DND-41 (cell line): ENCODE measurements at regions not wholly inside any gene's neighbourhood (a gene's known extent, or its start where the extent isn't known, plus 50 kb on each side); places are given as distances from the start of the nearest gene placed in this dataset.

Experiments used
- ATAC-seq: fragments of 200-7000 bp; cut with Tn5 transposase; 3 replicates; pipeline ENCODE4 v1.9.1; 2021; ENCODE audit warnings: low read depth; ENCODE audit not compliant: insufficient read depth
- DNase-seq: peaks from one replicate; pipeline ENCODE4 v3.0.0-alpha.2; 2020
- H2AFZ ChIP-seq: 2 replicates; pipeline ENCODE4 v1.6.0; 2012; ENCODE audit warnings: low read depth, low read length
- H3K27ac ChIP-seq: 2 replicates; pipeline ENCODE4 v1.5.1; 2012; ENCODE audit warnings: low read length, inconsistent platforms
- H3K27me3 ChIP-seq: fragments of 200-600 bp; sonication (generic); 2 replicates; pipeline ENCODE4 v1.6.0; 2012; ENCODE audit warnings: low read length, mild to moderate bottlenecking, inconsistent platforms; ENCODE audit not compliant: insufficient read depth, poor library complexity
- H3K36me3 ChIP-seq: 2 replicates; pipeline ENCODE4 v1.5.1; 2012; ENCODE audit warnings: low read length, inconsistent platforms; ENCODE audit not compliant: insufficient read depth
- H3K4me1 ChIP-seq: 2 replicates; pipeline ENCODE4 v1.5.1; 2012; ENCODE audit warnings: mild to moderate bottlenecking, low read length; ENCODE audit not compliant: insufficient read depth
- H3K4me2 ChIP-seq: 2 replicates; pipeline ENCODE4 v1.6.0; 2012; ENCODE audit warnings: mild to moderate bottlenecking, moderate library complexity, low read length, inconsistent platforms; ENCODE audit not compliant: insufficient read depth
- H3K4me3 ChIP-seq, 2 experiments: fragments of 200-600 bp in 1 of 2; shearing (Covaris generic) in 1 of 2; 2 replicates each; pipeline ENCODE4 v1.5.1; 2012 to 2016; ENCODE audit warnings: inconsistent platforms in 2 of 2, low read length in 2 of 2, mild to moderate bottlenecking in 2 of 2, low read depth in 1 of 2, moderate library complexity in 1 of 2
- H3K79me2 ChIP-seq: 2 replicates; pipeline ENCODE4 v1.6.0; 2012; ENCODE audit warnings: low read length, inconsistent platforms; ENCODE audit not compliant: insufficient read depth
- H3K9ac ChIP-seq: 2 replicates; pipeline ENCODE4 v1.6.0; 2012; ENCODE audit warnings: low read depth, mild to moderate bottlenecking, inconsistent platforms, low read length, moderate library complexity
- H3K9me3 ChIP-seq: 2 replicates; pipeline ENCODE4 v1.5.1; 2012; ENCODE audit warnings: low read length, moderate library complexity, mild to moderate bottlenecking, inconsistent platforms; ENCODE audit not compliant: insufficient read depth, severe bottlenecking
- H4K20me1 ChIP-seq: 2 replicates; pipeline ENCODE4 v1.6.0; 2012; ENCODE audit warnings: low read length; ENCODE audit not compliant: insufficient read depth
- EZH2 ChIP-seq: IDR thresholded peaks from 3 replicates; pipeline ENCODE4 v1.6.1; 2012; ENCODE audit warnings: borderline replicate concordance, low read depth, mild to moderate bottlenecking, moderate library complexity, low read length, inconsistent platforms; ENCODE audit not compliant: severe bottlenecking
- TF ChIP-seq, protein P1 (sequence below): IDR thresholded peaks from 2 replicates; pipeline ENCODE4 v1.5.1; 2012; ENCODE audit warnings: borderline replicate concordance, low read length, moderate library complexity, mild to moderate bottlenecking; ENCODE audit not compliant: poor library complexity, severe bottlenecking; ENCODE audit errors: extremely low read depth

GRCh38 chr3:162292409-162292808 lies 795.8 kb downstream of the OTOL1 start:
- Histone ChIP-seq H3K27ac (no peak overlapping the region), H2AFZ (no peak overlapping the region), H3K36me3 (no peaks in the 10 kb centered on the region), H3K4me1 (no peaks in the 10 kb centered on the region), H4K20me1 (no peaks in the 10 kb centered on the region), H3K9ac (no peak overlapping the region), H3K9me3 (peaks cover 6% of the 10 kb centered on the region), H3K4me3 (no peak overlapping the region), H3K79me2 (no peaks in the 10 kb centered on the region), H3K4me2 (no peak overlapping the region), H3K27me3 (no peaks in the 10 kb centered on the region)
- TF ChIP-seq, protein P1, sequence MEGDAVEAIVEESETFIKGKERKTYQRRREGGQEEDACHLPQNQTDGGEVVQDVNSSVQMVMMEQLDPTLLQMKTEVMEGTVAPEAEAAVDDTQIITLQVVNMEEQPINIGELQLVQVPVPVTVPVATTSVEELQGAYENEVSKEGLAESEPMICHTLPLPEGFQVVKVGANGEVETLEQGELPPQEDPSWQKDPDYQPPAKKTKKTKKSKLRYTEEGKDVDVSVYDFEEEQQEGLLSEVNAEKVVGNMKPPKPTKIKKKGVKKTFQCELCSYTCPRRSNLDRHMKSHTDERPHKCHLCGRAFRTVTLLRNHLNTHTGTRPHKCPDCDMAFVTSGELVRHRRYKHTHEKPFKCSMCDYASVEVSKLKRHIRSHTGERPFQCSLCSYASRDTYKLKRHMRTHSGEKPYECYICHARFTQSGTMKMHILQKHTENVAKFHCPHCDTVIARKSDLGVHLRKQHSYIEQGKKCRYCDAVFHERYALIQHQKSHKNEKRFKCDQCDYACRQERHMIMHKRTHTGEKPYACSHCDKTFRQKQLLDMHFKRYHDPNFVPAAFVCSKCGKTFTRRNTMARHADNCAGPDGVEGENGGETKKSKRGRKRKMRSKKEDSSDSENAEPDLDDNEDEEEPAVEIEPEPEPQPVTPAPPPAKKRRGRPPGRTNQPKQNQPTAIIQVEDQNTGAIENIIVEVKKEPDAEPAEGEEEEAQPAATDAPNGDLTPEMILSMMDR: no peak
- TF ChIP-seq EZH2: no peak
- DNase-seq (no peak), ATAC-seq (no peak)

DNA sequence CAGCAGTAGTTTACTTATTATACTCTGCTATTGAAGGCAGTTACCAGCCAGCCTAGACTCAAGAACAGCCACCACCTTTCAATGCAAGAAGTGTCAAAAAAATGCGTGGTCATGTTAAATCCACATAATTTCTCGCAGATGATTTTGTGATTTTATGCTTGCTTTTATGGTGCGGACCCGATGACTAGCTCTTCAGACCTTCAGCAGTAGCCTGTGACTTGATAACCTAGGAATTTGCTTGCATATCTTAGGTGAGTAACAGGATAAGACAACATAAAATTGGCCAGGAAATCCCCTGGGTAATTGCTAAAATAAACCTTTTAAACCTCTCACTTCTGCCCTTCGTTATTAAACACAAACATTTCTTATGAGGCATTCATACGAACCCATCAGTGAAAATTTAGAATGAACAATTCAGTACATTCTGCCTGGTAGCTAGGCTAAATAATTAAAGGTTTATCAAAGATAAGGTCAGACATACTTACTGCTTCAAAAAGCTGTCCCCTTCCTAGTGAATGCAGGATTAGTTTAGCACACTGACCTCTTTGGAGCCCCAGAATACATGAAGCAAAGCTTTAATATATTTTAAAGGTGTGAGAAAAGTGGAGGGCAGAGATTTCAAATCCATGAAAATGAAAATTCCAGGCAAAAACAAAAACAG lies 798.8 kb downstream of the OTOL1 start:
- TF ChIP-seq, protein P1: no peak
- no peak for TF ChIP-seq EZH2

DNA sequence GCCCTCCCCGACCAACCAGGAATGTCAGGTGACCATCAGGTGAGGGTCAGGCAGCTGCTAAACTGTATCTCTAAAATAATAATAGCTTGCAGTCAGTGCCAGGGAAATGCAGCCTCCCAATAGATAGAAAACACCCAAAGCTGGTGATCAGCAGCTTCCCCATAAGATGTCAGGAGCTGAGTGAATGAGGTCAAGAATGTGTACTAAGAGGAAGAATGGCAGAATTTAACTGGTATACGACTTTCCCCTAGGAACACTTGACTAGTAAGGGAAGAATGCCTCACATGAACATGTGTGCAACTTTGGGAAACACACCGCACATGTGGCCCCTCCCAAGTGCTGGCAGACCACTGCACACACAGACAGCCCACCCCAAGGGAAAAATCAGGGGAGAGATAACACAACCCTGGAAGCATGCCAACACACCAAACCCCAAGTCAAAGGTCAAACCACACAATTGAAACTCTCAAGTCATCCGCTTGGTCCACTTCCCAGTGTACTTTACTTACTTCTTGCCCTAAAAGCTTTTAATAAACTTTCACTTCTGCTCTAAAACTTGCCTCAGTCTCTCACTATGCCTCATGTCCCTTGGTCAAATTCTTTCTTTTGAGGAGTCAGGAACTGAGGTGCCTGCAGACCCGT lies 806.5 kb downstream of the OTOL1 start:
- Histone ChIP-seq H3K9me3 (no peaks in the 10 kb centered on the region), H3K36me3 (no peaks in the 10 kb centered on the region), H3K4me1 (peaks cover 5% of the 10 kb centered on the region), H3K27me3 (no peaks in the 10 kb centered on the region), H3K4me3 (no peak overlapping the region), H3K27ac (no peak overlapping the region; the same call in 1 of the 2 replicates), H2AFZ (no peak overlapping the region), H3K9ac (no peak overlapping the region), H3K79me2 (no peaks in the 10 kb centered on the region), H3K4me2 (no peak overlapping the region), H4K20me1 (no peaks in the 10 kb centered on the region)
- DNase-seq (no peak), ATAC-seq (peak; percentile 19; the same call in 1 of the 3 replicates)
- TF ChIP-seq, protein P1: no peak
- no peak for TF ChIP-seq EZH2

More for the DNA sequence above, 798.8 kb downstream of the OTOL1 start:
- H3K4me1 ChIP-seq: no peaks in the 10 kb centered on the region
- ATAC-seq (no peak), DNase-seq (no peak)
- H3K27ac ChIP-seq: no peak overlapping the region
- H3K79me2 ChIP-seq: no peaks in the 10 kb centered on the region
- H2AFZ ChIP-seq: no peak overlapping the region
- H3K4me3 ChIP-seq: no peak overlapping the region
- no peak overlapping the region for H3K9ac ChIP-seq
- H3K36me3 ChIP-seq: no peaks in the 10 kb centered on the region
- no peaks in the 10 kb centered on the region for H3K27me3 ChIP-seq
- peaks cover 6% of the 10 kb centered on the region for H3K9me3 ChIP-seq
- H3K4me2 ChIP-seq: no peak overlapping the region
- no peaks in the 10 kb centered on the region for H4K20me1 ChIP-seq

DNA sequence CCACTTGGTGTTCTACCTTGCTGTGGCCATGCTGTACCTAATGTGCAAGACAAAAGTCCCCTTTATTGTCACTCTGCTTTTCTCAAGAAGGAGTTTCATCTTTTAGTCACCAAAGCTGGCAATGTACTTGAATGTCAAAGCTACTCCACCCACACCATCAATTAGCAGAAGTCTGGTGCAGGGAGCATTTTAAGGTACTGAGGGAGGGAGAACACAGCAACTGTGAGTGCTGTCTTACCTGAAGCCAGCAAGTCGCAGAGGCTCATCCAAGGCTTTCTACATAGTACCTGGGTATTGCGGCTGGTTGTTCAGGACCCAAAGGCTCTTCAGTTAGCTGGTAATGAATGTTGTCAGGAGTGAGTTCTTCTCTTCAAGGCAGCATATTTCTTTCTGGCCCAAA lies 820.4 kb downstream of the OTOL1 start:
- no peaks in the 10 kb centered on the region for H3K79me2 ChIP-seq
- no peak for DNase-seq
- H3K27me3 ChIP-seq: no peaks in the 10 kb centered on the region
- H4K20me1 ChIP-seq: no peaks in the 10 kb centered on the region
- no peaks in the 10 kb centered on the region for H3K9me3 ChIP-seq
- no peaks in the 10 kb centered on the region for H3K36me3 ChIP-seq
- no peak overlapping the region for H3K4me3 ChIP-seq
- no peaks in the 10 kb centered on the region for H3K4me1 ChIP-seq
- H3K4me2 ChIP-seq: no peak overlapping the region
- no peak for TF ChIP-seq EZH2
- TF ChIP-seq, protein P1: no peak
- H3K27ac ChIP-seq: no peak overlapping the region
- ATAC-seq: no peak
- no peak overlapping the region for H3K9ac ChIP-seq
- peak overlapping the region; percentile 4; the same call in 1 of the 2 replicates for H2AFZ ChIP-seq
